Adrenal gland (tissue), 5 donors: ENCODE measurements at regions not wholly inside any gene's neighbourhood (a gene's known extent, or its start where the extent isn't known, plus 50 kb on each side); places are given as distances from the start of the nearest gene placed in this dataset.

Source experiments
- CTCF ChIP-seq, 6 experiments: fragments of 450-650 bp in 4 of 6; fragments of 200-600 bp in 2 of 6; sonication (generic) in 1 of 6; IDR thresholded peaks; 1 replicate in 5 of 6; 2 replicates in 1 of 6; pipeline versions ENCODE4 v1.5.1 to v1.8.0; 2016 to 2021; ENCODE audit warnings: antibody characterized with exemption in 6 of 6, mild to moderate bottlenecking in 2 of 6, moderate library complexity in 1 of 6
- POLR2A ChIP-seq, 2 donors: fragments of 450-650 bp; IDR thresholded peaks; one replicate each; pipeline ENCODE4 v1.6.1; 2017; ENCODE audit warnings: antibody characterized with exemption in 2 of 2, mild to moderate bottlenecking in 2 of 2, moderate library complexity in 1 of 2
- donor health status: DM: no; HTN: no; CAD: no.

- TF ChIP-seq POLR2A (IDR thresholded peaks at IDR 0.05): no peak
- TF ChIP-seq CTCF (IDR thresholded peaks at IDR 0.05): no peak
Observed at GRCh38 chrX:39616731-39617130, 481.0 kb downstream of the BCOR start.
